Kidney (tissue), 13 donors: ENCODE measurements at regions not wholly inside any gene's neighbourhood (a gene's known extent, or its start where the extent isn't known, plus 50 kb on each side); places are given as distances from the start of the nearest gene placed in this dataset.

Experiments used
- DNase-seq, 5 donors: peaks; one replicate each; pipeline ENCODE4 v3.0.0-alpha.2; 2013 to 2020
- FAIRE-seq: peaks from 2 replicates; lab custom pipeline; 2012; peaks lifted over from hg19 to GRCh38; lab: Jason Lieb, UNC
- H3K27ac ChIP-seq, 2 donors: one replicate each; pipeline ENCODE4 v1.7.0; 2013; ENCODE audit warnings: low read depth in 2 of 2, low read length in 2 of 2, inconsistent platforms in 1 of 2
- H3K27me3 ChIP-seq: one replicate; pipeline ENCODE4 v1.7.1; 2013; ENCODE audit warnings: low read length, inconsistent platforms; ENCODE audit not compliant: control insufficient read depth, insufficient read depth
- H3K36me3 ChIP-seq, 3 donors: one replicate each; pipeline versions ENCODE4 v1.7.0 to v1.7.1; 2013; ENCODE audit warnings: low read length in 3 of 3, control low read depth in 1 of 3, inconsistent platforms in 1 of 3; ENCODE audit not compliant: insufficient read depth in 3 of 3, control insufficient read depth in 2 of 3
- H3K4me1 ChIP-seq, 3 donors: one replicate each; pipeline versions ENCODE4 v1.7.0 to v1.7.1; 2013; ENCODE audit warnings: low read length in 3 of 3, inconsistent platforms in 1 of 3, low read depth in 1 of 3; ENCODE audit not compliant: control insufficient read depth in 2 of 3, insufficient read depth in 2 of 3
- H3K4me3 ChIP-seq, 3 donors: one replicate each; pipeline versions ENCODE4 v1.7.0 to v1.8.1; 2013; ENCODE audit warnings: low read length in 3 of 3, control low read depth in 1 of 3, inconsistent platforms in 1 of 3
- H3K9ac ChIP-seq, 3 donors: one replicate each; pipeline versions ENCODE4 v1.7.0 to v1.7.1; 2013; ENCODE audit warnings: low read length in 3 of 3, control low read depth in 1 of 3, inconsistent platforms in 1 of 3
- H3K9me3 ChIP-seq, 3 donors: one replicate each; pipeline versions ENCODE4 v1.7.0 to v1.7.1; 2013; ENCODE audit warnings: low read length in 3 of 3, control low read depth in 1 of 3, inconsistent platforms in 1 of 3; ENCODE audit not compliant: control insufficient read depth in 2 of 3, insufficient read depth in 1 of 3
- intact Hi-C: fragments of 100-400 bp; cut with DNase I; formaldehyde crosslinking; loops from one replicate; pipeline ENCODE4 v1.11.1; 2022
- TF ChIP-seq, protein P1 (sequence below): IDR thresholded peaks from 3 replicates; pipeline ENCODE4 v1.5.1; 2012; ENCODE audit warnings: mild to moderate bottlenecking, moderate library complexity, borderline replicate concordance; ENCODE audit not compliant: insufficient read depth; ENCODE audit errors: extremely low read depth
- donor health status: control.
- donor health status: control.
- donor health status: control.
- donor health status: control.
- donor health status: control.
- donor health status: DM: yes; HTN: yes; CAD: no.
- donor health status: Normal renal cell carcinoma (clear cell type).

DNA sequence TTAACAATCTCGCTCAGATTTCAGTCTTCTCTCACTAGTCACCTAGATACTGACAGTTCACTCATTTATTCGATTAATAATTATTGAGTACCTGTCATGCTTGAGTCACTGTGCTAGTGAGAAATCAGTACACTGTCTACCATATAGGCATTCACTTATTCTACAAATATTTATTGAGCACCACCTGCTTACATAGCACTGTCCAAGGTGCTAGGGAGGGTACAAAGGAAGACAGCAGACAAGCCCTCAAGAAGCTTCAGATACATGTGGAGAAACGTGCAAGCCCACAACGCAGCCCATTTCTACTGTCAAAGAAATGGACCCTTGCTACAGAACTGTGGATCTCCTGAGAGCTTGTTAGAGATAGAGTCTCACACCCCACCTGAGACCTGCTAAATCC lies 85.1 kb upstream of the SNAP25 start:
- Histone ChIP-seq H3K27me3 (no peaks in the 10 kb centered on the region), H3K36me3 (no peaks in the 10 kb centered on the region), H3K4me1 (no peaks in the 10 kb centered on the region), H3K4me3 (no peak overlapping the region), H3K9me3 (no peaks in the 10 kb centered on the region), H3K9ac (no peak overlapping the region), H3K27ac (no peak overlapping the region)
- DNase-seq (no peak), FAIRE-seq (no peak)
- TF ChIP-seq, protein P1, sequence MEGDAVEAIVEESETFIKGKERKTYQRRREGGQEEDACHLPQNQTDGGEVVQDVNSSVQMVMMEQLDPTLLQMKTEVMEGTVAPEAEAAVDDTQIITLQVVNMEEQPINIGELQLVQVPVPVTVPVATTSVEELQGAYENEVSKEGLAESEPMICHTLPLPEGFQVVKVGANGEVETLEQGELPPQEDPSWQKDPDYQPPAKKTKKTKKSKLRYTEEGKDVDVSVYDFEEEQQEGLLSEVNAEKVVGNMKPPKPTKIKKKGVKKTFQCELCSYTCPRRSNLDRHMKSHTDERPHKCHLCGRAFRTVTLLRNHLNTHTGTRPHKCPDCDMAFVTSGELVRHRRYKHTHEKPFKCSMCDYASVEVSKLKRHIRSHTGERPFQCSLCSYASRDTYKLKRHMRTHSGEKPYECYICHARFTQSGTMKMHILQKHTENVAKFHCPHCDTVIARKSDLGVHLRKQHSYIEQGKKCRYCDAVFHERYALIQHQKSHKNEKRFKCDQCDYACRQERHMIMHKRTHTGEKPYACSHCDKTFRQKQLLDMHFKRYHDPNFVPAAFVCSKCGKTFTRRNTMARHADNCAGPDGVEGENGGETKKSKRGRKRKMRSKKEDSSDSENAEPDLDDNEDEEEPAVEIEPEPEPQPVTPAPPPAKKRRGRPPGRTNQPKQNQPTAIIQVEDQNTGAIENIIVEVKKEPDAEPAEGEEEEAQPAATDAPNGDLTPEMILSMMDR = no peak
- intact Hi-C loops = no loop called here

DNA sequence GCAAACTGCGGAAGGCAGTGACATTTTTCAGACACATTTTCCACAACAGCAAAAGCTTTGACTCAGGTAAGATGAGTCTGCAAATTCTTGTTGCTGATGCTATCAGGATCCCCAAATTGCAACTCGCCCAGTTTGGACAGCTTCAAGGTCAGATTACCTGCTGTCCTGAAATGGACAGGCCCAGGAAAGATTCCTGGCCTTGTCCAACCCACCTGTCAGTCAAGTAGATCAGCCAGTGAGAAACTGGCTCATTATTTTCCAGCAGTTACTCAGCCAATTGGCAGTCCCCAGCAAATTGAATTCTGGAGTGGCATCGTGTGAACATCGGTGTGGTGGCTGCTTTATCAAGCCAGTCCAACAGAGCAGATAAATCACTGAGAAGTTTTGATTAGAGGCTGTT lies 84.5 kb upstream of the SNAP25 start:
- Histone ChIP-seq H3K27ac (no peak overlapping the region), H3K36me3 (no peaks in the 10 kb centered on the region), H3K4me1 (no peaks in the 10 kb centered on the region), H3K27me3 (no peaks in the 10 kb centered on the region), H3K9me3 (no peaks in the 10 kb centered on the region), H3K4me3 (no peak overlapping the region), H3K9ac (no peak overlapping the region)
- intact Hi-C loops = no loop called here
- FAIRE-seq (no peak), DNase-seq (no peak)
- TF ChIP-seq, protein P1 = no peak

DNA sequence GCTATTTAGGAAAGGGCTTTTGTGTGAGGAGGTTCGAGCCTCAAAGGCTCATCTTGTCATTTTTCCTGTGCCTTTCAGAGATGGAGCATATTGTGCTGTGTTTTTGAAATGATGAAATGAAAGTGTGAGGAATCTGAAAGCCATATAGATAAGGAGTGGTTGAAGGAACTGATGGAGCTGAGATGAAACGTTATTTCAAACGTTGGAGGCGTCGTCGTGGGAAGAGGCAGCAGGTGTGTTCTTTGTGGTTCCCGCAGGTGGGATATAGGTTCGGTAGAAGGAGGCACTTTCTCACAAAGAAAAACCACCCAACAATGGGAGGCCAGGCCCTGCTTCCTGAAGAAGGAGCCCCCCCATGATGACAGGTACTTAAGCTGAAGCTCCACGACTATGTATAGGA lies 83.2 kb upstream of the SNAP25 start:
- intact Hi-C loops = no loop called here
- Histone ChIP-seq H3K9ac (no peak overlapping the region), H3K27ac (no peak overlapping the region), H3K4me3 (no peak overlapping the region), H3K4me1 (no peaks in the 10 kb centered on the region), H3K27me3 (no peaks in the 10 kb centered on the region), H3K9me3 (no peaks in the 10 kb centered on the region), H3K36me3 (no peaks in the 10 kb centered on the region)
- TF ChIP-seq, protein P1 = no peak
- no peak for FAIRE-seq
- no peak for DNase-seq

DNA sequence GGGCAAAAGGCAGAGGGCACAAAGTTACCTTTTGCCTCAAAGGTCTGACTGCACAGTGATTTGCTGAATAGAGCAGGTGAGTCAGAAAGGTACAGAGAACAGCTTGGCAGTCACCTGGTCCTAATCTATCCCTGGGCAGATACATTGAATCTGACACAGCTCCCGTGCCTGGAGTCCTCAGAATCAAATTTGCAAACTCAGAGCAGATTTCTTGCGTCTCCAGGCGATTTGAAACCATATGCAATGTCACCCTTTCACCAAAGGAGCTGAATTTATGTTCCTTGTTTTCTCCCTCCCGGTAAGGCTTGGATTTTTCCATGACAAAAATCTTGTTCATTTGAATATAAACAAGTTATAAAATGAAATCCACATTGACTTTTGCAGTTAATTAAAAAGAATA lies 81.6 kb upstream of the SNAP25 start:
- no peaks in the 10 kb centered on the region for H3K27me3 ChIP-seq
- H3K9ac ChIP-seq = no peak overlapping the region
- intact Hi-C loops = no loop called here
- no peak for FAIRE-seq
- no peak for DNase-seq
- no peaks in the 10 kb centered on the region for H3K4me1 ChIP-seq
- H3K36me3 ChIP-seq = no peaks in the 10 kb centered on the region
- TF ChIP-seq, protein P1 = no peak
- no peak overlapping the region for H3K4me3 ChIP-seq
- H3K9me3 ChIP-seq = no peaks in the 10 kb centered on the region
- no peak overlapping the region for H3K27ac ChIP-seq
